Daoy (cell line): ENCODE measurements at regions not wholly inside any gene's neighbourhood (a gene's known extent, or its start where the extent isn't known, plus 50 kb on each side); places are given as distances from the start of the nearest gene placed in this dataset.

ENCODE experiments used
- DNase-seq: peaks from one replicate; pipeline ENCODE4 v3.0.0-alpha.2; 2015; ENCODE audit warnings: low read depth

DNA sequence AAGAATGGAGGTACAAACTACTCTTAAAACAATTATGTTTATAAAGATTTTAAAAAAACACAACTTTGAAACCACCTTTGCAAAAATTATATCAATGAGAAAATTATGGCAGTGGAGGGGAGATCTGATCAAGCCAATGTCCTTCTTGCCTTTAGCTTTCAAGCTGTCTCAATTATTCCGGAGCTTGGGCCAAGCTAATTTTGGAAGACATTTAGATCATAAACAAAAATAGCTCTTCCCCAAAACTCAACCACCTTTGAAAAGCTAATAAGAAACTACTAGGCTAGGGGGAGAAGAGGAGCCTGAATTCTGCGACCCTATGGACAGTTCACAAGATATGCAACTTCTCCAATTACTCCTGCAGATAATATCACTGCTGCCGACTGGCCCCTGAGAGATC, 263.3 kb downstream of the ICE1 start:
- DNase-seq, result no peak

DNA sequence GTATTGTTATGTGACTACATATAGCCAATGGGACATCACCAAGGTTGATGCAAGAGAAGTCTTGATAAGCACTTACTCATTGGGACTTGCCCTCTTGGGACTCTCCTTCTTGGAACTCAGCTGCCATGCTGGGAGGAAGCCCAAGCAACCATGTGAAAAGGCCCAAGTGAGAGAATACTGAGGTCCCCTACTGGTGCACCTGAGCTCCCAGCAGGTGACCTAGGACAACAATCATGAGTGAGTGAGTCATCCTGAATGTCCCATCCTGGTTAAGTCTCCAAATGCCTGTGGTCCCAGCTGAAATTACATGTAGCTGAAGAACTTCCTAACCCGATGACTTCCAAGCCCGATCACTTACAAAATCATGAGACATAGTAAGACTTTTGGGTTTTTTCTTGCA, 260.7 kb downstream of the ICE1 start:
- no peak for DNase-seq

DNA sequence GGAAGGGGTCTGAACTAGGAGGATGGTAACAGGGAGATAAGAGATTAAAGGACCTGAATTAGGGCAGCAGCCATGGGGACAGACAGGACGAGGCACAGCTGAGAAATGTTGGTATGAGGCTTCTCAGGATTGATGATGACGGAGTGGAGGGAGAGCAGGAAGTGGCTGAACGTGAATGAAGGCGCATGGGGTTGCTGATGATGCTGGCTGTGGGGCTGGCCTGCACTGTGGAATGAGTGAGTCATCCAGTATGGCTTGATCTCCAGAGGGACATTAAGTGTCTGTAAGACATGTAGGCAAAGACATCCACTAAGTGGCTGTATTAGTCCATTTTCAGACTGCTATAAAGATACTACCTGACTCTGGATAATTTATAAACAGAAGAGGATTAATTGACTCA, 256.4 kb downstream of the ICE1 start:
- DNase-seq, result peak; percentile 74

DNA sequence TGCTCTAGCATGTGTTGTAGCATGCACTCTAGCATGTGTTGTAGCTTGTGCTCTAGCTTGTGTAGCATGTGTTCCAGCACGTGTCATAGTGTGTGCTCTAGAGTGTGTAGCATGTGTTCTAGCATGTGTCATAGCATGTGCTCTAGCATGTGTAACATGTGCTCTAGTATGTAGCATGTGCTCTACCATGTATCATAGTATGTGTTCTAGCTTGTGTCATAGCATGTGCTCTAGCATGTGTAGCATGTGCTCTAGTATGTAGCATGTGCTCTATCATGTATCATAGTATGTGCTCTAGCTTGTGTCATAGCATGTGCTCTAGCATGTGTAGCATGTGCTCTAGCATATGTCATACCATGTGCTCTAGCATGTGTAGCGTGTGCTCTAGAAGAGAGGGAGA, 255.3 kb downstream of the ICE1 start:
- no peak for DNase-seq

DNA sequence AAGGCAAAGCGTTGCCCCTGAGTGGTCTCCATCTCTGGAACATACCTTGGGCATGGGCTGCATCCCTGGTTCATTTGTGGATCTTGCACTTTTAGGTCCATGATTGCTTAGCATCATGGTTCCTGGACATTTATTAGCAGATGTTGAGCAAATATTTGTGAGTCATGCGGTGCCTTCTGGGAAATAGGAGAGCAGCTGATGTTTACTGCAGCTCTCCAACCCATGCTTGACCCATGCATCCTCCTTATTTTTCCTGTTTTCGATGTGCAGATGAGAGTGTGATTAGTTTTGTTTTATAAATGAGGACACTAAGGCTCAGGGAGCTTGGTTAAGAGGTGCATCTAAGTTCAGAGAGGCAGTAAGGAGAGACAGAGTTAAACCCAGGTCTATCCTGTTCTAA, 253.7 kb downstream of the ICE1 start:
- no peak for DNase-seq

DNA sequence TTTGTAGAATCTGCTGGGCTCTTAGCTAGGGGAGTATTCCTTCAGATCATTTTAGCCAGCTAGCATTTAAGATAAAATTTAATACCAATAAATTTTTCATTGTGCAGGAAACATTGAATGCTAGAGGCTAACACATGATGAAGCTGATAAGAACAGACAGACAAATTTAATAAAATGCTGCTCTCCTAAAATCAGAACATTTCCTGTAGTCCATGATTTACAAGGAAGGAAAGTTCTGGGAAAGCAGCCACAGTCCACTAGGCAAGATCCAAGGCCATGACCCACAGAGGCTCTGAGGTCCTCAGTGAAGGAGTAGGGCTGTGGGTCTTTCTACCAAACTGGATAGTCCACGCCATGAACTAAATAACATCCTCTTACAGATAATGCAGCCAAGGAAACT, 253.0 kb downstream of the ICE1 start:
- no peak for DNase-seq

DNA sequence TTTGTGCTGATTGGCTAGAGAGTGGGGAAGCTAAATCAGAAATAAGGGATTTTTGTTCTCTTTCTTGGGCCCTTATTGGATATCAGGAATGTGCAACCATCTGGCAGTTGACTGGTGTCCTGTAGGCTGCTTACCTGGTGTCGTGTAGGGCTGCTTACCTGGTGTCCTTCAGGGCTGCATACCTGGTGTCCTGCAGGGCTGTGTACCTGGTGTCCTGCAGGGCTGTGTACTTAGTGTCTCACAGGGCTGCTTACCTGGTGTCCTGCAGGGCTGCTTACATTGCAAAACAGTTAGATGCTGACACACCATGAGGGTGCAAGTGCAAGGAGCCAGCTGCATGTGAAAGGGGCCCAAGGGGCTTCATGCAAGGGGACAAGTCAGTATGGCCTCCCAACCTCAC, 249.3 kb downstream of the ICE1 start:
- no peak for DNase-seq

DNA sequence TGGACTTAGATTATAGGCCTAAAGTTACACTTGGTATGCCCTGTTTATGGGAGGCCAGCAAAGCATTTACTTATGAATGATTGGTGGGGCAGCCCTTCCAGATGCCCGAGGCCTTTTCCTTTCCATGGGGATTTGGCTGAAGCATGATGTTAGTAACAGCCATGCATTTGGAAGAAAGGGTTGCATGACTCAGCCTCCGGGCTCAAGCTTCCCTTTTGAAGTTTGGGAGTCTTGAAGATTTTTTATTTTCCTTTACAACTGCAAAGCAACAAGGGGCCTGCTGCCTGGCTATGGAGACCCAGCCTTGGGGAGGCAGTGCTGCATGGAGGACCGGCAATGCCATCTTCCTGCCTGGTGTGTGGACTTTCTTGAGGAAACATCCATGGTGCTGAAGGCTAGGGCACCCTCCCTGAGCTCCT, 244.7 kb downstream of the ICE1 start:
- DNase-seq, result peak; percentile 78

DNA sequence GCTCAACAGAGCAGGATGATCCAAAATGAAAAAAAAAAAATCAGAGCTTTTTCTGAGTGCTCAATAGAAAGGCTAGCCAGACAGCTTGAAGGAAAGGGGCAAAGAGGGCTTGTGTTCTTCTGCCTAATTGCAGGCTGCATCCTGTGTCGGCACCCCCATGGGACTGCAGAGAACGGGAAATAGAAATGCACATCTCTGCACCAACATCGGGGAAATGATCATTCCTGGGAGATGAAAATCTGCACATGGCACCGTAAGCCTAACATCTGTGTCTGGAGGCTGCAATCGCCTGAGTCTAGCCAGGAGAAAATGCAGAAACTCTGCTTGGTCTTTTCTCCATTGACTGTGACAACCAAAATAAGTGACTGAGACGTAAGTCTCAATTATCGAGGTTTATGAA, 243.9 kb downstream of the ICE1 start:
- DNase-seq, result no peak

DNA sequence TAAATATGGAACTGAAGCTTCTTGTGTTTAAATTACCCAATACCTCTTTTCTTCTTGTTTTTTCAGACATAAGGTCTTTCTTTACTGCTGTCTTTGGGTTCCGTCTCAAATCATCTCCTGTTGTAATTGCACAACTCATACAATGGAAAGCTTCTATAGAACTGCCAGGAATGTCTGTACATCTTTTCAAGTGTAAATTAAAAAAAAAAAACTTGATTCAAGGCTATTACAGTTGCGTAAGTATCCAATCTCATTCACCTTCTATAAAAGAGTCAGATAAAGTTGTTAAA, 243.5 kb downstream of the ICE1 start:
- no peak for DNase-seq

DNA sequence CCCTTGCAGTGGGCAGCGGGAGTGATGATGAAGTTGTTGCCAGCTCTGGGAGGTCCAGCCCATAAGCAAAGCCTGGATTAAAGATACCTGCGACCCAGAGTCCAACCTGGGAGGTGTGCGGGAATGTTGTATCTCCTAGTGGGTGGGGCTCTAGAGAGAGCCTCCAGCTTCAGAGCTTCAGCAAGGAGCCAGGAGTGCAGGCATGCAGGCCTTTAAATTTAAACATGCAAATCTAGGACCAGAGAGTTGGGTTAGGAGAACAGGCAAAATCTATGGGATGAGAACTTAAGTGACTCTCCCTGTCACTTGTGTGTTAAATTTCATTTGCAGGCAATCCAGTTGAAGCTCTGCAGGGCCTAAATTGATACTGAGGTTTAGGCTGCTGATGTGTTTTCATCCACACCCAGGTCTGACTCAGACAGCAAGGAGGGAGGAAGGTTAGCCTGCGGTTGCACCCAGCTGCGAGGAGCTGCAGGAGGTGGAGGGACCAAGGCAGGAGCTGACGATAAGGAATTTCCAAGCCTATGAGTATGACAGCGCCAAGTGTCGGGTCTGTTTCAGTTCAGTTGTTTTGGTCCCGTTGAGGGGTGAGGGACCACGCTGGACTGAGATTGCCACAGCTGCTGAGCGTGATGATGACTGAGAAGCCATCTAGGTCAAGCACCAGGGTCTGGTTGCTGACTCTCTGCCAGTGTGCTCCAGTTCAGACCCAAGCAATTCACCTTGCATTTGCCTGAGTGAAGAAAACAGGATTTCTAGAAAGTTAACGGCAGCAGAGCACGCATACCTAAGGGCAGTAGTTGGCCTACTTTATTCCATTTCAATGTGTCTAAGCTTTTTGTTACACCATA, 243.0 kb downstream of the ICE1 start:
- DNase-seq, result peak; percentile 98

DNA sequence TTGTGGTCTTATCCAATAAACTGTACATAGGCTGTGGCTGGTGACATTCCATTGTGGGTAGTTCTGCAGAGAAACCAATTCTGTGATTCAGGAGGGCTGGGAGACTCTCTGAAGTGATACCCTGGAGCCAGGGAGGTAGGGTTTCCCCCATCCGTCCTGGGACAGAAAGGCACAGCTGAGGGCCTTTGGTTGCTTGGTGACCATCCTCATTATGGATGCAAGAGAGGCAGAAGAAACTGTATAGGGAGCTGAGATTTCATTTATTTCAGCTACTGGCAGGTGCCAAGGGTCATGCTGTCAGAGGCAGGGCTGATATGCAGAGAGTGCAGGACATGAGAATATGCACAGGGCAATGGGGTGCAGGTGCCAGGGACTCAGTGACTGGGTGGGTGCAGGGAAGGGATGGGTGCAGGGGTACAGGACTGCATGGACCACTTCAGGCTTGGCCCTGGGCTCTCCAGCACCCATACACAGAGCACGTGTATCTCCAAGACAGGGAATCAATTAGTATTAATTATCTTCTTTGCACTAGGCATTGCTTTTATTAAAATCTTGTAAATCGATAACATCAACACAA, 236.5 kb downstream of the ICE1 start:
- peak; percentile 37 for DNase-seq

DNA sequence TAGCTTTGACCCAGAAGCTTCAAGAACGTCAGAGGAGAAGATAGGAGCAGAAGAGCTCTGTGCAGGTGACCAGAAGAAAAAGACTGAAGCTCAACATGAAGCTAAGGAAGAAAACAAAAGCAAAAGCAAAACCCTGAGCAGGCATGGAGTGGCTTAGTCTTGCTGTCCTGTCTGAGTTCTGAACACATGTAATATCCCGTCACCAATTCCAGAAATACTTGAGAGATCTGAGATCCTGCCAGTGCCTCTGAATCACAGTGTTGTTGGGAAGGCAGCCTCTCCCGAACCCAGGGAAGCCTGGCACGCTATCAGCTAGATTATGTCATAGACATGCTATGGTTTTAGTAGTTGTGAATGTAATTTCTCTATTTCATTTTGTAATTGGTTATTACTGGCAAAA, 235.7 kb downstream of the ICE1 start:
- DNase-seq, result peak; percentile 92

DNA sequence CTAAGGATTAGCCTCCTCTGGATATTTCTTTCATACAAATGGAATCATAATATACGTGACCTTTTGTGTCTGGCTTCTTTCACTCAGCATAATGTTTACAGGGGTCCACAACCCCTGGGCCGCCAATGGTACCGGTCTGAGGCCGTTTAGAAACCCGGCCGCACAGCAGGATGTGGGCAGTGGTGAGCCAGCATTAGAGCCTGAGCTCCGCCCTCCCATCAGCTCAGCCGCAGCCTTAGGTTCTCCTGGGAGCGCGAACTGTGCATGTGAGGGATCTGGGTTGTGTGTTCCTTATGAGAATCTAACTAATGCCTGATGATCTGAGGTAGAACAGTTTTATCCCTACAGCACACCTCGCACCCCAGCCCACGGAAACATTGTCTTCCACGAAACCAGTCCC, 229.7 kb downstream of the ICE1 start:
- DNase-seq, result peak; percentile 81

DNA sequence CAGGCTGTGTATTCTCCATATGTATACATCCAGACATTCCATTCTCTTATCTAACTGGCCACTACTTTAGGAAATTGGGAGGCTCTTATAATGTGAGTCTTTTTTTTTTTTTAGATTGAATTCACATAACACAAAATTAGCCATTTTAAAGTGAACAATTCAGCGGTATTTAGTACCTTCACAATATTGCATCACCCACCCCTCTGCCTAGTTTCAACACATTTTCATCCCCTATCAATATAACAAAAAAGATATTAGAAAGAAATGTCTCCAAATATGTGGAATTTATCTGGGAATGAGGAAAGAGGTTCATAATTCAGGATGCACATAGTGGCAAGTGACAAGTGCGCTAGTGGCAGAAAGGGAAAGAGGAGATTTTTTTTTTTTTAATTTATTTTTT, 228.5 kb downstream of the ICE1 start:
- no peak for DNase-seq

DNA sequence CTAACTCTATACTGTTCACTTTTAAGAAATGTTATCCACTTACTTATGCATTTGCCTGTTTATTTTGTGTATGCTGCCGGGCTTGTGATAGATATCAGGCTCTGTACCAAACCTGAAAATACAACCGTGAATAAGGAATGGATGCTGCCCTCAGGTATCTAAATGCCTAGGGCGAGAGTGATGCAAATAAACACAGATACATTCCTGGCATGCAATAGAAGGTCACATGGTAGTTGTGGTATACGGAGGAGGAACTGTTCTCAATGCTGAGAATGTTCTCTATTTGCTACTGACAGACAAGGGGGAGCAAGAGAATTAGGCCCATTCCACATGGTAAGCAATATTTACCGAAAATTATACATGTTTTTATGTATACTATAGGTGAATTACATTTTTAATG, 227.8 kb downstream of the ICE1 start:
- DNase-seq, result peak; percentile 28

DNA sequence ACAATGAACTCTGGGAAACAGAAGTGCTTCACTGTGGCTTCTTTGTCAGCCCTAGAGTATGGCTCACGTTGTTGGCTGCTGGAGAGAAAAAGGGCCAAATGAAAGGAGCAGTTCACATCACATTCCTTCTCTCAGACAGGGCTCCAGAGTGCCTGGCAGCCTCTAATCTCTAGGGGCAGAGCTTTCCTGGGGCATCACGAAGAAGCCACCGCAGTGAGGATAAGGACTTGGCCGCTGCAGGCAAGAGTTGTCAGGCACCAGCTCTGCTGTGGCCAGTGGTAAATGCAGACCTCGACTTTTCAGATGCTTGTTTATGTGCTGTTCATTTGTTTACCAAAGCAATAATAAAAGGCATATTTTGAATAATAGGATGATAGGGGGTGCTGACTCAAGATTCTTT, 227.2 kb downstream of the ICE1 start:
- DNase-seq, result no peak

DNA sequence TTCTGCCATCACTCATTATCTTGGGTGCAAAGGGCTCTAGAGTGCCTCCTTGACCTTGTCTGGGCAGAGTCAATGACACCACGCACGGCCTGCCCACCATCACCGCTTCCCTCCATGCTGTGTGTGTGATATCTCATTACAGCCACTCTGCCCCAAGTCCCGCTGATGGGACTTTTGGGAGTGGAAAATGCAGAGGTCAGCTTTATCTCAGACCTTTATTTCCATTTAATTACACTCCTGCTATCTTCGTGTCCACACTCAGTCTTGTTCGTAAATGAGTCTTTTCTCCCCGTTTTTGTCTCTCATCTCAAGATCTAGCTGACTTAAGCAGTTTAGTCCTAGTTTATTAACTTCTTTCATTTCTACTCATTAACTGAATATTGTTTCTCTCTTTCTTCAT, 226.2 kb downstream of the ICE1 start:
- no peak for DNase-seq

DNA sequence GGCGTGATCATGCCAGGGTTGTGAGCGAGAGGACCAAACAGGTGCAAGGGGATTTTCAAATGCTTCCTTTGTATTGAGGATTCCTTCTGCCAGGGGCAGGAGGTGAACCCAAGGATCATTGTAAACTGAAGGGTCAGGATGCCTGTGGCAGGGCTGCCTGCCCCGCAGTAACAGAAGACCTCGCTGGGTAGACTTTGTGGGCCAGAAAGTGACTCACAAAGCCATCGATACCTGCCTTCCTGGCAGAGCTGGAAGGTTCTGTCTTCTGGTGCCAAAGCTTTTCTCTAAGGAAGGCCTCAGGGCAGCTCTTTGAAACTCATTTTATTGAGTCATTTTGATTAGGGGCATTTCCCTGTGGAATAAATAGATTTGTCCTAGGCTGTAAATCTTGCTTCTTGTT, 223.4 kb downstream of the ICE1 start:
- DNase-seq, result no peak

DNA sequence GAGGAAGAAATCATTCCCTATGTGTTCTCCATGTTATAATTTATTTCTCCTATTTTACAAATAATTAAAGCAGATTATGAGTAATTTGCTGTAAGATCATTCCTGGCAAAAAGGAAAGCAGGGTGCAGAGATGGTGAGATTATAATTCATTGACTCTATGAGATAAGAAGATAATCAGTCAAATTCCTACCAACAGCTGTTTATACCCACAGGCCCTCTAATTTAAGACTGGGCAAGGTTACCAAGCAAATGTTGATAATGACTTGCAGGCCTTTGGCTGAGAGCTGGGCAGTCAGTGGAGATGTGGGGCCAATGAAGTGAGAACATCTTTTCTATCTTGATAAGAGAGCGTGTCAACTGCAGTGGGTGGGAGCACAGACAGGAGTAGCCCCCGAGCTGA, 222.7 kb downstream of the ICE1 start:
- no peak for DNase-seq

DNA sequence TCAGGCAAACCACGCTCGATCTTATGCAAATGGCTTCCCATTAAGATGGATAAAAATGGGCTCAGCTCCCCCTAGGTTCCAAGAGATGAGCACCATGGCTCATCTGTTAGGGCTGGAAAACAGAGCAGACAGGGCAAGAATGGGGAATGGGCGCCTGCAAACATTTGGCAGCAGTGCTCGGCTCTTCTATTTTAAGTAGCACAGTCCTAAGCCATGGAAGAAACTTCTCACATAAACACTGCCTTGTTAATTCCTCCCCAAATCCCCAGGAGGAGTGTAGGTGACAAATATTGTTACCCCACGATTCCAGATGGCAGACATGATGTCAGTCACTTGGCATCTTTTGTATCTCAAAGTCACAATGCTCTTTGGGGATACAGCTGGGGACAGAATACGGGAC, 221.8 kb downstream of the ICE1 start:
- DNase-seq, result no peak

DNA sequence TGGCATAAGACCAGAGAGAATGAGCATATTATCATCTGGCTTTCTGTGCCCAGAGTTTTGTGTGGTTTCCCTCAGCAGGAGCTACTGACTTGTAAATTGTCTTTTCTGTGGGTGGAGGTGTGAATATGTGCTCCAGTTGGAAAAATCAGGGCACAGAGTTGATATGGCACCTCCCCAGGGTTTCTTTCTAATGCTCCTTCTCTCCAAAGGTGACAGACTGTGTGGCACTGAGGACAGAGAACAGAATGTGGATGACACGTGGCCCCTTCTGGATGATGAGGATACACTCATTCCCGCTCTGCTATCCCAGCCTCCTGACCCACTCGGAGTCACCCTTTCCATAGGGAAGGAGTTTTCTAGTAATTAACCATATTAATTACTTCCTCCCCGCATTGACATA, 221.0 kb downstream of the ICE1 start:
- no peak for DNase-seq

DNA sequence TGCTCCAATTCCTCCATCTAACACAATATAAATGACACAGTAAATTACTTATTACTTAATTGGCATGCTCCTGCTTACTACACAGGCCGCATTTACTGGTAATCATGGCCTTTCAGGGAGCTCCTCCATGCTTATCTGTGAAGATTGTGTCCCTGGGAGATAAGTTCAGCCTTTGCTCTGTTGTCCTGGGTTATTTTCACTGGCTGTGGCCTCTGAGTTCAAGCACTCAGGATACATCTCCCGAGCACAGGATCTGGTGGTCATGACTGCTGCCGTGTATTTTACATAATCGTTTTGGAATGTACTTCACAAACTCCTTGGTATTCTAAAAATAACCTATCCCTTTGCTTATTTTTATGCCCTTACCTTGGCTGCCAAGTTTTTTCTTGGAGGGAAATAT, 215.7 kb downstream of the ICE1 start:
- DNase-seq, result peak; percentile 37

DNA sequence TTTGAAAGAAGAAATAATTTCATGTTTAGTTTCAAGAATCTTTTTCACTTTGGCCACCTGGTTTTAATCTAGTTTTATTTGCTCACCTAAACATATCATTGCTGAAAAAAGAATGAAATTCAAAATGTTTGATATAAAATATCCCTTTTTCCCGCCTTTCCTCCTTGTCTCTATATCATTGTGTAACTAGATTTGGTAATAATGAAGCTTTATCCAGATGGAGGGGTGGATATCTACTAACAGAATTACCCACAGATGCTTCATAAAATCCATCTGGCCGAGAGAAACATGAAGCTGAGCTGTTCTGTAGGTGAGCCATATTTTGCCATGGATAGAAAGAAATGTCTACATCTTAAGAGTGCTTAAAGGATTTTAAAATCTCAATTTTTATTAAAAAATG, 214.7 kb downstream of the ICE1 start:
- DNase-seq, result no peak
